ENCODE measurements at regions not wholly inside any gene's neighbourhood (a gene's known extent, or its start where the extent isn't known, plus 50 kb on each side); places are given as distances from the start of the nearest gene placed in this dataset.

- no peak for TF ChIP-seq CTCF (conservative IDR thresholded peaks at IDR 0.05; ENCODE audit: low read length)
- TF ChIP-seq EZH2phosphoT487 (IDR thresholded peaks at IDR 0.05; ENCODE audit: borderline replicate concordance, low read depth, low read length) = no peak
Observed at GRCh38 chr5:112077180-112077579, 320.2 kb upstream of the NREP start.
